GM19463 (cell line): ENCODE measurements at regions not wholly inside any gene's neighbourhood (a gene's known extent, or its start where the extent isn't known, plus 50 kb on each side); places are given as distances from the start of the nearest gene placed in this dataset.

Experiments used
- ATAC-seq: cut with Tn5 transposase; IDR thresholded peaks from one replicate; pipeline ENCODE4 v1.9.1; 2021; ENCODE audit warnings: mild to moderate bottlenecking, moderate library complexity; ENCODE audit not compliant: unreplicated experiment

DNA sequence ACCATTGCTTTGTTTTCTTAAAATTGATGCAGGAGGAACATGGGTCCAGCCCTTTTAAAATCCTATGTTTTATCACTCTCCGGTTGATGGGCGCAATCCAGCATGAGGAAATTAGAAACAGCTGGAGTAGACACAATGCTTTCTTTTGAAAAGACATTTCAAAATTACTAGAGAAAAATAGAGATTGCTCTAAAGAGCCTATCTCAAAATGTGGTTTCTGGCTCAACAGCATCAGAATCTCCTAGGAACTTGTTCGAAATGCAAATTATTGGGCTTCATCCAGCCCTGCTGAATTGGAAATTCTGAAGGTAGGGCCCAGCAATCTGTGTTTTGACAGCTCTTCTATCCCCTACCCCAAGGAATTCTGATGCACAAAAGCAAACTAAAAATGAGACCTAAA, 190.8 kb upstream of the BMP2 start:
- ATAC-seq, result no peak

DNA sequence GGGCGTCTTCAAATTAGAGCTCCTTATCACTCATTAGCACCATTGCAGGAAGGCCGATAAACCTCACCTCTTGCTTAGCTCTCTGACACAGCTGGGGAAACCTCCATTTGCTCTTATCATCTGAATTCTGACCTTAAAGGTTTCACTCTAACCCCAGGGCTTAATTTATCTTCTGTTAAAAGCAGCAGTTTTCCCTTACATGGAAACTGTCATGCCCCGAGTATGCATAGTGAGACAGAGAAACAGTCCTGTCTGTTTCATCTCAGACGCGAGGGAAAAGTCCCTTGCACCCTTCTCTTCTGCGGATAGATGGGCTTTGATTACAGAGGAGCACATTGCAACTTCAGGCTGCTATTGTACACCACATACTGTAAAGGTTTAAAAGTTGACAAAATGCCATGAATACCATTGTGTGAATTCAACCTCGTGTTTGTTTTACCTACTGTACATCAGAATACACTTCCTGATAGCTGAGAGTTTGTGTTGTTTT, 191.5 kb upstream of the BMP2 start:
- ATAC-seq, result peak; percentile 82

DNA sequence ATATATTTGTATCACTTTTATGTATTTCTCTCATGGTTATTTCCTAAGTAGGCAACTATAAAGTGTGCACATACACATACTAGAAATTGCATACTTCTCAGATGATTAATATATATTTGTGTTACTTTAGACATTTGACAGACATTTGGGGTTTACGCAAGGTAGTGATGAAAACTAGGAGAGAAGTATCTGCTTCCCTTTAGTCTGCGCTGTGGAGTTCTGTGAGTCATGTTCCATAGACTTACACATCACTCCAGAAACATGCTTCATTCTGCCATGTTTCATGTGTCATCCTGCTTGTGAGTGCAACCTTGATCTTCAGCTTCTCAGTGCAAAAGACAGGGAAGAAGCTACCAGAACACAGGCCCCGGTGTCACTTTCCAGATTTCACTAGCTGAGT, 200.7 kb upstream of the BMP2 start:
- ATAC-seq, result no peak

DNA sequence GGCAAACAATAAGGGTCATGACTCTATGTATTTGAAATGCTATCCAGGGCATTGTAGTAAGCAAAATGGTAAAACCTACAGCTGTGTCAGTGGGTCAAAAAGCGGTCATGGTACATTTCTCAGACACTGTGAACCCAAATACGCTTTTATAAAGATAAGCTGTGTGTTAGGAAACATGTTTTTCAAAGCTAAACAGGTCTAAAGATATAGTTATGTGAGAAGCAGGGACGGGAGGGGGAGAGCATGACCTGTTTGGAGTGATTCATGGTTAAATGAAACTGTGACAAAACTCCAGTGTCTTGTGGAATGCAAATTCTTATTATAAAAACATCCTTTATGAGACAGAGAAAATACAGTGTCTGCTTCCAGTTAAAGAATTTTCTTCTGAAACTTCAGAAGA, 205.4 kb upstream of the BMP2 start:
- ATAC-seq, result no peak

DNA sequence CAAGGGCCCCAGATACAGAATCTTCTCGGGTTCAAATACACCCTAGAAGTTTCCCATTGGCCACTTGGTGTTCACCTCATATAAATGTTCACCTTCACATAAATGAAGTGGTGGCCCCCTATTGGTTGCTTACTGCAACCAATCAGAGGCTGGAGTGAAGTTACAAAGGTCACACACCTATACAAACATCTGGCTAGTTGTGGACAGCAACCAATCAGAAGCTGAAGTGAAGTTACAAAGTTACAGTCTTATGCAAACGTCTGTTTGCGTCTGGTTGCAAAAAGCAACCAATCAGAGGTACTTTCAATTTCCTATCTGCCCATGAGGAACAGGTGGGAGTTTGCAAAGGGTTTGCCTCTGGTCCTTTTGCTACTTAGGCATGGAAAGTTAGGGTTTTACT, 206.5 kb upstream of the BMP2 start:
- ATAC-seq, result no peak

DNA sequence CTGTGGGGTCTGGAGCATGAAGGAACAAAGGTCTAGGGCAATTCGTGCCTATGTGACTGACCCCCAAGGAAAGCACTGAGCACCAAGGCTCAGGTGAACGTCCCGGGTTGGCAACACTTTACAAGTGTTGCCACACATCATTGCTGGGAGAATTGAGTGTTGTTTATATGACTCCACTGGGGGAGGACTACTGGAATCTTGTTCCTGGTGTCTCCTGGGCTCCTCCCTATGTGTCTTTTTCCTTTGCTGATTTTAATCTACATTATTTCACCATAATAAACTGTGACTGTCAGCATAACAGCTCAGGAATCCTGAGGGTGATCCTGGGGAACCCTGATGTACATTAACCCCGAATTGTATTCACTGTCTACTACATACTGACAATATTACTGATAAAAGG, 207.7 kb upstream of the BMP2 start:
- no peak for ATAC-seq

DNA sequence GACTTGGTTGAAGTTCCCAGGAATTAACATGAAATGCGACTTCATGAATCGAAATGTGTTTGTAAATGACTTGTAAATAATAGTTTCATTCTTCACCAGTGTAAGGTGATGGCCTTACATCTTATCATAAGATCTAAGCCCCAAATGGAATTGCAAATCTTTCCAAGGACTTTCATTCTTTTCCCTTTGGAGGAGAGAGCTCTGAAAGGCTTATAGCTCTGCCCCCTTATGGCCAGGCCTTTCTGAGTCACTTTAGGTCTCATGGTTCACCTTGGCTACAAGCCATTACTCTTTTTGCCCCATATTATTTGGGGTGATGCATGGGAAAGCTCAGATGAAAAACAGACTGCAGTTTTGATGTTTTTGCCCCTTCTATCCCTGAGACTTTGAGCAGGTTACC, 209.1 kb upstream of the BMP2 start:
- no peak for ATAC-seq

DNA sequence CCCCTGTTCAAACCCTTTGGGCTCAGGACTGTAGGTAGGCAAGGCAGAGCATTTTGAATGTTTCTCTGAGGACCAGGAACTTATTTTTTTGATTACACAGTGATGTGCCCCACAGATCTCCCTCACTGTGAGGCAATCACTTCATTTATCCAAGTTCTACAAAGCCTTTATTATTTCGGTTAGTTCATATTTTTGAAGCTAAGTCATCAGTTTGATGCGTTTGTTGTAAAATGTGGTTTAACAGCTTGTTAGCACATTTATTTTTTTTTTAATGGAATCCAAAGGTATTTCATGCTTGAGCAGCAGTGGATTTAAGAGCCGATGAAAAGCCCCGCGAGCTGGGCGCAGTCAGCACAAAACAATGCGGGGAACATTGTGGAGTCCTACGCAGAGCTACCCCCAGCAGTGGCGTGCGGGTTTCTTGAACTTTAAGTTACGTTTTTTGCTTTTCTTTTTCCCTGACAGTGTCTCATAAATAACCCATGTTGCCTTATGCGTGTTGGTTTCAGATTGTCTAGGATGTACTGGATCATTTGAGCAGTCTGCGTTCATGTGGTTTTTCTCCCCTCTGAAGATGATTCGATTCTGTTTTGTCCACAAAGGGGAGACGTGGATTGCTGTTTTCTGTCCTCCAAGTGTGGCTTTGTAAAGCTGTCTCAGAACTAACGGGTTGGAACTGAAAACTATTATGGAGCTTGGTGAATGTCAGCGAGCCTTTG, 233.6 kb upstream of the BMP2 start:
- no peak for ATAC-seq

DNA sequence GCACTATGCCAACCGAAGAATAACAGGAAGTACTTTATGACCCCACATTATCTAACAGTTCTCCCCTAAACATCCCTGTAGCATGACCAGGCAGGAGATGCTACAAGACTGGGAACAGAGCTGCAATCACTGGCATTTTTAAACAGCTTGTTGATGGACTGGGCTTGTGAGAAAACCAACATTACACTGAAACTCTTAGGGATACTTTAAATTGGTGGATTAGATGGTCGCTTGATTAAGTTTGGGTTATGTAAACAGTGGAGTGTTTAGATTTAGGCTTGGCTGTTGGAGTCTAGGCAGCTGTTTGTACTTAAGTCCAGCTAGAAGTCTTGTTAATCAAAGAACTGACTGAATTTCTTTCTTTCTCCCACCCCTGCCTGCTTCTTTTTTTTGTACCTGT, 234.1 kb upstream of the BMP2 start:
- ATAC-seq, result no peak

DNA sequence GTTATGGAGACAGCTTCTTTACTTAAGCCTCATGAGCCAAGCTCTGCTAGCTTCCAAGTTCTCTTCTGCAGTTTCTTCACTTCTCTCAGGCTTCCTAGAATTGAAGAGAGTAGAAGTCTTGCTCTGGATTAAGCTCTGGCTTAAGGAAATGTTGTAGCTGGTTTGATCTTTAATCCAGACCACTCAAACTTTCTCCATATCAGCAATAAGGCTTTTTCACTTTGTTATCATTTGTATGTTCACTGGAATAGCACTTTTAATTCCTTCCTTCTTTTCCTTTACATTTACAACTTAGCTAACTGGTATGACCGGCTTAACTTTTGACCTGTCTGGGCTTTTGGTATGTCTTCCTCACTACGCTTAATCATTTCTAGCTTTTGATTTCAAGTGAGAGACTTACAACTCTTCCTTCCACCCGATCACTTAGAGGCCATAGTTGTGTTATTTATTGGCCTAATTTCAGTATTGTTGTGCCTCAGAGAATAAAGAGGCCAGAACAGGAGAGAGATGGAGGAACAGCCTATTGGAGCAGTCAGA, 236.6 kb upstream of the BMP2 start:
- no peak for ATAC-seq

DNA sequence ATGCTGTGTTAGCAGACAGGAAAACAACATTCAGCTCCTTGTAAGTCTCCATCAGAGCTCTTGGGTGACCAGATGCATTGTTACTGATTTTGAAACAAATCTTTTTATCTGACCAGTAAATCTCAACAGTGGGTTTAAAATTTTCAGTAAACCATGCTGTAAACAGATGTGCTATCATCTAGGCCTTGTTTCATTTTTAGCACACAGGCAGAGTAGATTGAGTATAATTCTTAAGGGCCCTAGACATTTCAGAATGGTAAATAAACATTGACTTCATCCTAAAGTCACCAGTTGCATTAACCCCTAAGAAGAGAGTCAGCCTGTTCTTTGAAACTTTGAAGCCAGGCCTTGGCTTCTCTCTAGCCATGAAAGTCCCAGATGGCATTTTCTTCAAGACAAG, 237.2 kb upstream of the BMP2 start:
- ATAC-seq, result no peak

DNA sequence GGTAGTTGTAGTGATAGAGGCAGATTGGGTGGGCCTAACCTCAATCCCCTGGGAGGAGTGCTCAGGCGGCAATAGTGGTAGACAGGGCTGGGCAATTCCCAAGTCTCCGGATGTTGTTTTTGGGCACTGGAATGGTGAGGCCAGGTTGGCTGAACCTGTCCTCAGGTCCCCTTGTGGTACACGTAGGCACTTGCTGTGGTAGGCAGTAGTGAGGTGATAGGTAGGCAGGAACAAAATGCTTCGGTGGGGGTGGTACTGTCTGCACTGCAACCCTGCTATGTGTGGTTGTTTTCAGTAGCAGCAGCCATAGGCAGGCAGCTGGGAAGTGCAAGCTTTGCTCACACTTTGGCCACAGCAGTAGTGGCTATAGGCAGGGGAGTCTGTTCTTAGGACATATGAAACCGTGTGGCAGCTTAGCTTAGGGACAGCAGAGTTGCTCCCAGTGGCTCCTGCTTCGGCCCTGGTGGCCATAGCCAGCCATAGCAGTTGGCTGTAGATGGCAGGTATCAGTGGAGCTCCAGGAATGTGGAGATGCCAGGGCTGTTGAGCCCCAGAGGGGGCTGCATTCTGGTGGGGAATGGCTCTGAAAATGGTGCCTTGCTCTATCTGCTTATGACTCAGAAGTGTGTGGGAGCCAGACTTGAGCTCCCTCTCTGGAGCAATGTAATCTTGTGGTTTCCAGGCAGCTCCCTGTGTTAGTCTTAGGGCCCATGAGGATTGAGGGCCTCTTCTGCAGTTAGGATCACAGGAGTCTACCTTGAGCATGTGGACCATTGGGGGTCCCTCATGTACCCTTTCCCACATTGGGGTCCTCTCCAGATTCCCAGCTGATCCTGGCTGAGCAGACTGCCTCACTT, 241.8 kb upstream of the BMP2 start:
- ATAC-seq, result no peak

DNA sequence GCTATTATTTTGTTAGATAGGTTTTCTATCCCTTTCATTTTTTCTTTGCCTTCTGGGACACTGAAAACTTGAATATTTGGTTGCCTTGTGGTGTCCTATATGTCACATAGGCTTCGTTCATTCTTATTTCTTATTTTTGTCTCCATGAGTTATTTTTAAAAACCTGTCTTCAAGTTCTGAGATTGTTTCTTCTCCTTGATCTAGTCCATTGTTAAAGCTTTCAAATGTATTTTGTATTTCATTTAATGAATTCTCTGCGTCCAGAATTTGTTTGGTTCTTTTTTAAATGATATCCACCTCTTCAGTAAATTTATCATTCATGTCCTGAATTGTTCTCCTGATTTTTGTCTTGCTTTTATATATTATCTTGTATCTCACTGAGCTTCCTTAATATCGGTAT, 243.2 kb upstream of the BMP2 start:
- ATAC-seq, result no peak

DNA sequence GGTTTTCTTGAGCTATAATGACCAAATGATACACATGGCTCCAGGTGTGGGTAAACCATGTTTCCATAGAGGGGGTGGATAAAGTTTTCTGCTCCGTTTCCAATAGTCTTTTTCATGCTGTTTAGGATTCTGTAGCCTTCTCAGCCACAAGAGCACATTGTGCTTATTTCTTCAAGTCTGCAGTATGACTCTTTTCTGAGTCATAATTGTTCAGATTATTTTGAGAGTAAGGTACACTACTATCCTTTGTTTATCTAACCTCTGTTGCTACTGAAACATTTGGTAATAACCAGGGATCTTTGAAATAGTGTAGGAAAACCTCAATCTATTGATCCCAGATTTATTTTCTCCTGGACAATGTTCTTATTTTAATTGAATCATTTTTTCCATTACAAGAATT, 247.9 kb upstream of the BMP2 start:
- no peak for ATAC-seq

DNA sequence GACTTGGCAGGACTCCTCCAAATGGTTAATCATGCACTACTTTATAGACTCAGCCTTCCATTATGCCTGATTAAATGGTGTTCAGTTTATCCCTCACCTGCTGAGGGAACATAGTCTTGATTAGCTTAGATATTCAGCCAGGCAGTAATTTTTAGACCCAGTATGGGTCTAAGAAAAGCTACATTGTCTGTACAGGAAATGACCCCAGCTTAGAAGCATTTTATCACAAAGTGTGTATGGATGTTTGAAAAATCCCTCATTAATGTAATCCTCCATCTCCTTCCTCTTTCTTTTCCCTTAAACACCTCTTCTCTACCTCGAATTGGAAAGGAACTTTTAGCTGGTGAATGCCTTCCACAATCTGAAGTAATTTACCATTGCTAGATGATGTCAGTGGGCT, 252.2 kb upstream of the BMP2 start:
- no peak for ATAC-seq

DNA sequence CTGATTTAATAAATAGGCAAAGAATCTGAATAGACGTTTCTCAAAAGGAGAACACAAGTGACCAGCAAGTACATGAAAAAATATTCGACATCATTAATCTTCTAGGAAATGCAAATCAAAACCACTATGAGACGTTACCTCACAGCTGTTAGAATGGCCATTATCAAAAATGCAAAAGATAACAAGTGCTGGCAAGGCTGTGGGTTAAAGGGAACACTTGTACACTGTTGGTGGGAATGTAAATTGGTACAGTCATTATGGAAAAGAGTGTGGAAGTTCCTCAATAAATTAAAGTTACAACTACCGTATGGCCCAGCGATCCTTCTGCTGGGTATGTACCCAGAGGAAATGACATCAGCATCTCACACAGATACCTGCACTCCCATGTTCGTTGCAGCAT, 253.9 kb upstream of the BMP2 start:
- no peak for ATAC-seq

DNA sequence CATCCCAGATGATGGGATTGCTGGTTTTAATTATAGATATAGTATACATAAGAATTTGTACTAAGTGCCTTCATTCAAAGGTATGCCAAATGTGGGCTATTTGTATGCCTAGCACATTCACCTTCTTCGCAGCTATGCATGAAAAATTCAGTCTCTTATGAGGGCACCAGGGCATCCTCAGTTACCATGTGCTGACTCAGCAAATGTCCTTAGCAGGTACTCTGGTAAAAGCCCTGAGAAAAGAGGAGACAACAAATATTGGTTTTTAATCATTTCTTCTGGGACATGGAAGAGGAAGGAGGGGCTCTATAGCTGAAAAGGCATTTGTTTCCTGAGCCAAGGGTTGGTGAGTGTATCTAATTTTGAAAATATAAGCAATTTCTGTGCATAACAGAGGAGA, 258.1 kb upstream of the BMP2 start:
- no peak for ATAC-seq

DNA sequence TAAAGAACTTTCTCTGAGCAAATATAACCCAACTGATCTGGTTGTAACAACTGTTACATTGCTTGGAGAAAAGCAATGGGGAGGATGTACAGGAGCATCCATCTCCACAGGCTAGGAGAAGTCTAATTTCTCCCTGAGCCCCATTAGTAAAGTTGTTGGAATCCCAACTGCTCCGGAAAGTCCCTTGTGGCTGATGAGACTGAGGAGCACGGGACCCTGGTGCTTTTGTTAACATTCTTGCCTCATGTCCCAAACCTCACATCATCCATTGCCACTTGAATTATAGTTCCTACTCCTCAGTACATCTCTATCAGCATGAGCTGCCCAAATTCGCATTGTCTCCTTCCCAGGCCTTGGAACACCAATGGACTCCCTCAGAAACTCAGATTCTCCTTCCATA, 260.6 kb upstream of the BMP2 start:
- no peak for ATAC-seq

DNA sequence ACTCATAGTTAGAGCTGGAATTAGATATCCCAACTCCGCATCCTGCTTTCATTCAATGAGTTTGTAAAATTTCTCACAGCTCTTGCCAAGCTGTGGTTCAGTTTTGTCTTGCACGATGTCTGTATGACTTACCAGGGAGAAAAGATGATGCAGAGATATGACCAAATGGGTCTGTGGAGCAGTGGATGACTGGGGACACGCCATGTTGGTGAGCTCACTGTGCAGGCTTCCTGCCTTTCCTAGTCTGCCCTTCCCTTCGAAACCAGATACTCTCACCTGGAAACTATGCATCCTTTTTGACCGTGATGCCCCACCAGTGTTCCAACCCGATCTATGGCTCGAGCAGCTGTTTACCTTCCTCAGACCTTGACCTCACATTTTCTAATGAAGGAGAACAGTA, 262.7 kb upstream of the BMP2 start:
- no peak for ATAC-seq

DNA sequence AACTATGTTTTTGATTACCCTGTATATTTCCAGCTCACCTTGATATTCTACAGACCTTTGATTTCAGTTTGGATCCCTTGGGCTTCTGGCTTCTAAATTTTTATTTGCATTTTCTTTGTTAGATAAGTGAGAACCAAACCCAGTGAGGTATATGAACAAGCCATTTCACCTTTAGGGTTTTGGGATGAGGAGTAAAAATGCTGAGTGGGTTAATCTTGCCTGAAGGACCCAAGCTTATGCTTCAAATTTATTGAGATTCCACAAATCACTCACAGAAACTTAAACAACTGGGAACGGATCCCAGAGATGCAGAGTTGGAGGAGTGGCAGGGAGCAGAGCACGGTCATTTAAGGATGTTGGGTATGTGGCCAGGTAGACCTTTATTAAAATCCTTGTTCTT, 263.3 kb upstream of the BMP2 start:
- no peak for ATAC-seq

DNA sequence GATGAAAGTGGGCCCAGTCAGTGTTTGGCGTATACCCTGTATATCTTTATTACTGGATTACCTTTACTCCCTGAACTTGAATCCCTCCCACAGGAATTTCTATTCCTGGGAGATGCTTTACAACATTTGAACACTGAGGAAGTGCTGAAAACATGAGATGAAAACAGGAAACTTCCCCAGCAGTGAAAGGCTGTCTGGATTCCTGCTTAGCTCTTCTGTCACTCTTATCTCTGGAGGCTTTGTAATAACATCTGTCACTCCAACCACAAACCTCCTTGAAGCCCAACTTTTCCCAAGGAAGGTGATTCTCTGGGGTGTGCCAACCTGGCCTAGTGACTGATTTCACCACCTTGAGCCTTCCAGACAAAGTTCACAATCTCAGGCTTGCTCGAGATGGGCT, 264.5 kb upstream of the BMP2 start:
- ATAC-seq, result no peak

DNA sequence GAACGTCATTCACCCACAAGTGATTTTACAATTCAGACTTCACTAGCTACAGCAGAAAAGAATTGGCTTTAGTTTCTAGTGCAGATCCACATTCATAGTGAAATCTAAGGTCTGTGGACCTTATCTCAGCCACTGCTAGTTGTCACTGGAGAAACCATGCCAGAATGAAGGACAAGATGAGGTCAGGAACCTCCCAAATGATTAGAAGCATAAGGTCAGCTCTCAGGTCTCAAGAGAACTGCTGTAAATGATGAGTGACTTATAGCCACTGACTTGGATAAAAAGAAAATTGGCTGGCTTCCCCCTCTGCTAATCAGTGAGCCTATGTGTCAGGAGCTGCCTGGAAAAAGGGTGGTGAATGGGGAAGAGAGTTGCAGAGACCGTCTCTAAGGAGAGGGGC, 265.3 kb upstream of the BMP2 start:
- ATAC-seq, result no peak
